GM21825 (cell line): ENCODE measurements at regions not wholly inside any gene's neighbourhood (a gene's known extent, or its start where the extent isn't known, plus 50 kb on each side); places are given as distances from the start of the nearest gene placed in this dataset.
"Not testable (repeated sequence)": the region's sequence is repeated elsewhere in the genome, so short reads cannot be mapped to it uniquely, and the experiment has no call there.

Source experiments
- ATAC-seq: cut with Tn5 transposase; IDR thresholded peaks from one replicate; pipeline ENCODE4 v1.9.1; 2021; ENCODE audit warnings: mild to moderate bottlenecking, moderate library complexity; ENCODE audit not compliant: unreplicated experiment

- ATAC-seq = no peak
Observed at GRCh38 chr1:147071142-147071541, 101.1 kb downstream of the PRKAB2 start.

GRCh38 chr1:147062956-147063355 lies 109.3 kb downstream of the PRKAB2 start:
- no peak for ATAC-seq

- ATAC-seq = not testable (repeated sequence)
Observed at GRCh38 chr1:147061880-147062279, 110.4 kb downstream of the PRKAB2 start.

- no peak for ATAC-seq
Observed at GRCh38 chr1:147053269-147053668, 115.1 kb downstream of the NBPF12 start.

- no peak for ATAC-seq
Observed at GRCh38 chr1:147052677-147053076, 114.6 kb downstream of the NBPF12 start.

- ATAC-seq = no peak
Observed at GRCh38 chr1:147052143-147052542, 114.0 kb downstream of the NBPF12 start.

- ATAC-seq = no peak
Observed at GRCh38 chr1:147051136-147051535, 113.0 kb downstream of the NBPF12 start.

GRCh38 chr1:147050654-147051053 lies 112.5 kb downstream of the NBPF12 start:
- ATAC-seq = no peak

- not testable (repeated sequence) for ATAC-seq
Observed at GRCh38 chr1:147046863-147047394, 108.8 kb downstream of the NBPF12 start.

- ATAC-seq = no peak
Observed at GRCh38 chr1:147046189-147046862, 108.2 kb downstream of the NBPF12 start.
